ENCODE measurements at regions not wholly inside any gene's neighbourhood (a gene's known extent, or its start where the extent isn't known, plus 50 kb on each side); places are given as distances from the start of the nearest gene placed in this dataset.

DNA sequence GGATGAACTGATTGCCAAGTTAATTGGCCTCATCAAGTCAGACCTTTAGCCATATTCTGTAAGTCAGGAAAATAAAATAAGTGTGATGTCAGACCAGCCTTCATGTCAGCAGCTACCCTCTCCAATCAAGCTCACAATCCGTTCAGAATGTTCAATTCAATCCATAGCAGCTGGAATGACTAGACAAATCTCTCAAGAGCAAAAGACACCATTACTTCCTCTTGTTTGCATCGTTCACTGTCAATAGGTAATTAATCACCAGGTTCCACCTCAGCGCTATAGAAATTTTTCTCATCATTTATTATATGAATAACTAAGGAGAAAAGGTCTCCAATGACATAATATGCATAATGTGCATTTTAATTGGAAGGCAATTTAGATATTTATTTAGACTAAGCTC is 321.0 kb upstream of the GRIA3 start:
- Histone ChIP-seq H3K9me3 (no peaks in the 10 kb centered on the region), H3K27ac (no peak overlapping the region), H3K36me3 (no peaks in the 10 kb centered on the region), H3K4me3 (no peak overlapping the region), H3K27me3 (replicated peaks in 1 of 7) (no peaks in the 10 kb centered on the region), H3K4me1 (no peaks in the 10 kb centered on the region)
- intact Hi-C loops (cut with DNase I; ENCODE audit: low total_unique reads) = no loop called here
- TF ChIP-seq, protein P1, sequence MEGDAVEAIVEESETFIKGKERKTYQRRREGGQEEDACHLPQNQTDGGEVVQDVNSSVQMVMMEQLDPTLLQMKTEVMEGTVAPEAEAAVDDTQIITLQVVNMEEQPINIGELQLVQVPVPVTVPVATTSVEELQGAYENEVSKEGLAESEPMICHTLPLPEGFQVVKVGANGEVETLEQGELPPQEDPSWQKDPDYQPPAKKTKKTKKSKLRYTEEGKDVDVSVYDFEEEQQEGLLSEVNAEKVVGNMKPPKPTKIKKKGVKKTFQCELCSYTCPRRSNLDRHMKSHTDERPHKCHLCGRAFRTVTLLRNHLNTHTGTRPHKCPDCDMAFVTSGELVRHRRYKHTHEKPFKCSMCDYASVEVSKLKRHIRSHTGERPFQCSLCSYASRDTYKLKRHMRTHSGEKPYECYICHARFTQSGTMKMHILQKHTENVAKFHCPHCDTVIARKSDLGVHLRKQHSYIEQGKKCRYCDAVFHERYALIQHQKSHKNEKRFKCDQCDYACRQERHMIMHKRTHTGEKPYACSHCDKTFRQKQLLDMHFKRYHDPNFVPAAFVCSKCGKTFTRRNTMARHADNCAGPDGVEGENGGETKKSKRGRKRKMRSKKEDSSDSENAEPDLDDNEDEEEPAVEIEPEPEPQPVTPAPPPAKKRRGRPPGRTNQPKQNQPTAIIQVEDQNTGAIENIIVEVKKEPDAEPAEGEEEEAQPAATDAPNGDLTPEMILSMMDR (IDR thresholded peaks at IDR 0.05 in 8 of 11, conservative IDR thresholded peaks at IDR 0.05 in 3 of 11) = no peak
- DNase-seq = no peak
- WGBS, 5 donors = 41 to 64% (median 47%) methylated on average over 3 of the region's 3 CpGs

DNA sequence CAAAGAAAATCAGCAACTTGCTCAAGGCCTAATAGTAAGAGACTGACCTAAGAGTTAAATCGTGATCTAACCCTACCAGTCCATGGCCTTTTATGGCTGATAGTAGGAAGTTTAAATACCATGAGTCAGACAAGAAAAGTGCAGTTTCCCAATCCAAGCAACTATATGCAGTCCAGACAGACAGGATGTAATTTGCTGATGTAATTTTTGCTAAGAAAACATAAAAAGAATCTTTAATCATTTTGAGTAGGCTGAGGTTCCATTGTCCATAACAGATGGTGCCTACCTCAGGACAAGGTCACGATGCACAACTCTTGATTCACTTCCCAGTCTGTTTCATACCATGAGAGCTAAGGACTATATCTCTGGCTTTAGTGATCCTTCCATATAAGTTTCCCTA is 317.5 kb upstream of the GRIA3 start:
- intact Hi-C loops (cut with DNase I; ENCODE audit: low total_unique reads) = no loop called here
- DNase-seq = no peak
- Histone ChIP-seq H3K27ac (no peak overlapping the region), H3K27me3 (replicated peaks in 1 of 7) (no peaks in the 10 kb centered on the region), H3K4me1 (no peaks in the 10 kb centered on the region), H3K4me3 (no peak overlapping the region), H3K9me3 (no peaks in the 10 kb centered on the region), H3K36me3 (no peaks in the 10 kb centered on the region)
- no peak for TF ChIP-seq POLR2A (IDR thresholded peaks at IDR 0.05)
- TF ChIP-seq, protein P1 (IDR thresholded peaks at IDR 0.05 in 8 of 11, conservative IDR thresholded peaks at IDR 0.05 in 3 of 11) = no peak
- TF ChIP-seq POLR2AphosphoS5 (IDR thresholded peaks at IDR 0.05) = no peak
- WGBS, 5 donors = 44 to 63% (median 52%) methylated on average over 2 of the region's 2 CpGs

DNA sequence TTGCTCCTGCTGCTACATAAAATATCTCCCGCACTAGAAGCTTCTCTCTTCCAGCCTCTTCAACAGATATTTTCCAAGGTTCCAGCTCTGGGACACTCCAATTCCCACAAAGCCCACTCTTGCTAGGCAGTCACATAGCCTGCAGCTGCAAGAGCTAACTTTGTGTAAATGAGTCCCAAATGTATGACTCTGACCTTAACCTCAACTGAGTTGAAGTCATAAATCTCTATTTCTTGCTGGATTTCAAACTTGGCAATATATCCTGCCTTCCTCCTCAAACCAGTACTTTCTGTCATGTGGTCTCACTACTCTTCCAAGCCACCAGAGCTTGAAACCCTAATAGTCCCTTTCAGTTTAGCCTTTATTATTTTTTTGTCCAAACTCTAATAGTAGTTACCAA is 315.4 kb upstream of the GRIA3 start:
- Histone ChIP-seq H3K36me3 (no peaks in the 10 kb centered on the region), H3K27ac (no peak overlapping the region), H3K4me1 (no peaks in the 10 kb centered on the region), H3K27me3 (replicated peaks in 1 of 7) (no peaks in the 10 kb centered on the region), H3K9me3 (no peaks in the 10 kb centered on the region), H3K4me3 (no peak overlapping the region)
- intact Hi-C loops (cut with DNase I; ENCODE audit: low total_unique reads) = no loop called here
- TF ChIP-seq POLR2AphosphoS5 (IDR thresholded peaks at IDR 0.05) (no peak), POLR2A (IDR thresholded peaks at IDR 0.05) (no peak)
- TF ChIP-seq, protein P1 (IDR thresholded peaks at IDR 0.05 in 8 of 11, conservative IDR thresholded peaks at IDR 0.05 in 3 of 11) = no peak
- WGBS, 5 donors = 41 to 68% (median 55%) methylated on average over 1 of the region's 1 CpG
- no peak for DNase-seq

DNA sequence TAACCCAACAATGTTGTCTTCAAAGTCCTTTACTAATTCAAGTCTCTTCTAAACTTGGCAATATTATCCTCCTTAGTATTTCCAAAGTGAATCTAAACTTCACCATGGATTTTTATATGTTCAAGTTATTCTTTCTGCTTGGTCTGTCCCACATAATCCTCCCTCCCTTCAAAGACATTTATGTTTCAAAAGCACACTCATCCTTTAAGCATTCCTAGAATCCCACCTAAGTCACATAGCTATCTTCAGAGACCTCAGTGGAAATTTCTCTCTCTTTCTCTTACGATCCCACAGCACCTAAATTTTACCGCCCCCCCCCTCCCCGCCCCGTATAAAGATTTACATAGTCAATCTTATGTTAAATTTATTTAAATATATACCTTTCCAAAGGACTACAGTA is 314.9 kb upstream of the GRIA3 start:
- intact Hi-C loops (cut with DNase I; ENCODE audit: low total_unique reads) = no loop called here

More for the DNA sequence above, 314.9 kb upstream of the GRIA3 start:
- Histone ChIP-seq H3K27me3 (replicated peaks in 1 of 7) (no peaks in the 10 kb centered on the region), H3K4me1 (no peaks in the 10 kb centered on the region), H3K36me3 (no peaks in the 10 kb centered on the region), H3K27ac (no peak overlapping the region), H3K4me3 (no peak overlapping the region), H3K9me3 (no peaks in the 10 kb centered on the region)
- no peak for DNase-seq
- WGBS, 5 donors = 70 to 95% (median 93%) methylated on average over 4 of the region's 4 CpGs
- TF ChIP-seq POLR2AphosphoS5 (IDR thresholded peaks at IDR 0.05) = no peak
- TF ChIP-seq, protein P1 (IDR thresholded peaks at IDR 0.05 in 8 of 11, conservative IDR thresholded peaks at IDR 0.05 in 3 of 11) = no peak
- no peak for TF ChIP-seq POLR2A (IDR thresholded peaks at IDR 0.05)

Measured in spleen (tissue), 11 donors.